ENCODE measurements at regions not wholly inside any gene's neighbourhood (a gene's known extent, or its start where the extent isn't known, plus 50 kb on each side); places are given as distances from the start of the nearest gene placed in this dataset.

DNA sequence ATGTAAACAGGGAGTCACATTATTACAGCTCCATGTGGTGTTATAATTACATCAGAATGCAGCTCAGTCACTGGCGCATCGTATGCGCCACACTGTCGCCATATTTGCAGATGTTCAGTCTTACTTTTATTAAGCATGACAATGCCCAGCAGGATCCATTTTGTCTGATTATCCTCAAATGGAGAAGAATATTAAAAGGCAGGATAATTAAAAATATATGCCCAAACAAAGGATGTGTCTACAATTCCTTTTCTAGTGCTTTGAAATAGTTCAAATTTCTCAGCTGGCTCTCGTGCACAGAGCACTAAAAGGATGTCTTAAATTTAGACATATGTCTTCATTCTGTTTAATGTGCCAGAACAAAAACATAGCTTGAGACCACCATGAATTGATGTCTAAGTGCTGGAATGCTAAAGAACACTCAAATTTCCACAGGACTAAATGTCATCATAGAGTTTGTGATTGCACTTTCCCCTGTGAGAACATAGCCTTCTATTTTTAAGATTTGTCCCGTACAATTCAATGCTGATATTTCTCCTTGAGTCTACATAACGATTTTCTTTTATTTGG lies 168.0 kb downstream of the DKK1 start:
- H3K9me3 ChIP-seq (ENCODE audit: control insufficient read depth in 4 of 4, low read length in 3 of 4) = no peaks in the 10 kb centered on the region
- no peak overlapping the region for H3K4me3 ChIP-seq (ENCODE audit: low read depth in 1 of 3, low read length in 3 of 3)
- no peak for DNase-seq (ENCODE audit: low spot score)
- no peaks in the 10 kb centered on the region for H3K36me3 ChIP-seq (ENCODE audit: control insufficient read depth in 4 of 4, insufficient read depth in 3 of 4, low read depth in 1 of 4, low read length in 3 of 4)
- no peaks in the 10 kb centered on the region for H3K4me1 ChIP-seq (ENCODE audit: control insufficient read depth in 4 of 4, insufficient read depth in 4 of 4, low read length in 3 of 4)
- 87% methylated on average over 7 of the region's 7 CpGs for WGBS
- TF ChIP-seq RXRA (IDR thresholded peaks at IDR 0.05) (no peak), FOXA2 (IDR thresholded peaks at IDR 0.05) (no peak), FOXA1 (IDR thresholded peaks at IDR 0.05) (no peak), JUND (IDR thresholded peaks at IDR 0.05) (no peak), TAF1 (conservative IDR thresholded peaks at IDR 0.05) (no peak), YY1 (IDR thresholded peaks at IDR 0.05) (no peak)
- TF ChIP-seq, protein P1, sequence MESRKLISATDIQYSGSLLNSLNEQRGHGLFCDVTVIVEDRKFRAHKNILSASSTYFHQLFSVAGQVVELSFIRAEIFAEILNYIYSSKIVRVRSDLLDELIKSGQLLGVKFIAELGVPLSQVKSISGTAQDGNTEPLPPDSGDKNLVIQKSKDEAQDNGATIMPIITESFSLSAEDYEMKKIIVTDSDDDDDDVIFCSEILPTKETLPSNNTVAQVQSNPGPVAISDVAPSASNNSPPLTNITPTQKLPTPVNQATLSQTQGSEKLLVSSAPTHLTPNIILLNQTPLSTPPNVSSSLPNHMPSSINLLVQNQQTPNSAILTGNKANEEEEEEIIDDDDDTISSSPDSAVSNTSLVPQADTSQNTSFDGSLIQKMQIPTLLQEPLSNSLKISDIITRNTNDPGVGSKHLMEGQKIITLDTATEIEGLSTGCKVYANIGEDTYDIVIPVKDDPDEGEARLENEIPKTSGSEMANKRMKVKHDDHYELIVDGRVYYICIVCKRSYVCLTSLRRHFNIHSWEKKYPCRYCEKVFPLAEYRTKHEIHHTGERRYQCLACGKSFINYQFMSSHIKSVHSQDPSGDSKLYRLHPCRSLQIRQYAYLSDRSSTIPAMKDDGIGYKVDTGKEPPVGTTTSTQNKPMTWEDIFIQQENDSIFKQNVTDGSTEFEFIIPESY (IDR thresholded peaks at IDR 0.05) = no peak
- TF ChIP-seq, protein P2, sequence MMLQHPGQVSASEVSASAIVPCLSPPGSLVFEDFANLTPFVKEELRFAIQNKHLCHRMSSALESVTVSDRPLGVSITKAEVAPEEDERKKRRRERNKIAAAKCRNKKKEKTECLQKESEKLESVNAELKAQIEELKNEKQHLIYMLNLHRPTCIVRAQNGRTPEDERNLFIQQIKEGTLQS (IDR thresholded peaks at IDR 0.05) = no peak
- no peak overlapping the region for H3K27ac ChIP-seq (ENCODE audit: low read depth in 1 of 2, low read length in 2 of 2)
- H3K9ac ChIP-seq (ENCODE audit: low read depth in 1 of 2, low read length in 2 of 2) = no peak overlapping the region
- no peaks in the 10 kb centered on the region for H3K27me3 ChIP-seq (ENCODE audit: control insufficient read depth in 4 of 4, insufficient read depth in 4 of 4, low read length in 3 of 4)

DNA sequence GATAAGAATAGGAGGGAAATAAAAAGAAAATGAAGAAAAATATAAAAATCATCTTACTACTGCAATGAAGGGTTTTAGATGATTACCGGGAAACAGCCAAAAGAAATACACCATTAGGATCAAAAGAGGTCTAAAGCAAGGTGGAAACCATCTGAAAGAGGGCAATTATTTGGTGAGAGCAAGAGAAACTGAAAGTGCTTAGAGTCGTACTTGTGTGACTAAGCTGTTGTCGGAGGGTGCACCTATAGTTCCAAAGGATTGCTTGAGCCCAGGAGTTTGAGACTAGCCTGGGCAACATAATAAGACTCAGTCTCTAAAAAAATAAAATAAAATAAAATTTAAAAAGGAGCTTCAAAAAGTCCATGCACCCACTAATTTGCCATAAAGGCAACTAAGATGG lies 169.5 kb downstream of the DKK1 start:
- 81% methylated on average over 3 of the region's 3 CpGs for WGBS
- Histone ChIP-seq H3K9ac (ENCODE audit: low read depth in 1 of 2, low read length in 2 of 2) (no peak overlapping the region), H3K36me3 (ENCODE audit: control insufficient read depth in 4 of 4, insufficient read depth in 3 of 4, low read depth in 1 of 4, low read length in 3 of 4) (no peaks in the 10 kb centered on the region), H3K4me3 (ENCODE audit: low read depth in 1 of 3, low read length in 3 of 3) (no peak overlapping the region), H3K9me3 (ENCODE audit: control insufficient read depth in 4 of 4, low read length in 3 of 4) (no peaks in the 10 kb centered on the region), H3K27ac (ENCODE audit: low read depth in 1 of 2, low read length in 2 of 2) (no peak overlapping the region), H3K27me3 (ENCODE audit: control insufficient read depth in 4 of 4, insufficient read depth in 4 of 4, low read length in 3 of 4) (no peaks in the 10 kb centered on the region), H3K4me1 (ENCODE audit: control insufficient read depth in 4 of 4, insufficient read depth in 4 of 4, low read length in 3 of 4) (no peaks in the 10 kb centered on the region)
- DNase-seq (ENCODE audit: low spot score) = no peak
- TF ChIP-seq HNF4G (IDR thresholded peaks at IDR 0.05) (no peak), NR2F2 (IDR thresholded peaks at IDR 0.05) (no peak), EGR1 (IDR thresholded peaks at IDR 0.05; ENCODE audit: low read depth in 2 of 2) (no peak), RXRA (IDR thresholded peaks at IDR 0.05) (no peak), HNF4A (conservative IDR thresholded peaks at IDR 0.05) (no peak)

DNA sequence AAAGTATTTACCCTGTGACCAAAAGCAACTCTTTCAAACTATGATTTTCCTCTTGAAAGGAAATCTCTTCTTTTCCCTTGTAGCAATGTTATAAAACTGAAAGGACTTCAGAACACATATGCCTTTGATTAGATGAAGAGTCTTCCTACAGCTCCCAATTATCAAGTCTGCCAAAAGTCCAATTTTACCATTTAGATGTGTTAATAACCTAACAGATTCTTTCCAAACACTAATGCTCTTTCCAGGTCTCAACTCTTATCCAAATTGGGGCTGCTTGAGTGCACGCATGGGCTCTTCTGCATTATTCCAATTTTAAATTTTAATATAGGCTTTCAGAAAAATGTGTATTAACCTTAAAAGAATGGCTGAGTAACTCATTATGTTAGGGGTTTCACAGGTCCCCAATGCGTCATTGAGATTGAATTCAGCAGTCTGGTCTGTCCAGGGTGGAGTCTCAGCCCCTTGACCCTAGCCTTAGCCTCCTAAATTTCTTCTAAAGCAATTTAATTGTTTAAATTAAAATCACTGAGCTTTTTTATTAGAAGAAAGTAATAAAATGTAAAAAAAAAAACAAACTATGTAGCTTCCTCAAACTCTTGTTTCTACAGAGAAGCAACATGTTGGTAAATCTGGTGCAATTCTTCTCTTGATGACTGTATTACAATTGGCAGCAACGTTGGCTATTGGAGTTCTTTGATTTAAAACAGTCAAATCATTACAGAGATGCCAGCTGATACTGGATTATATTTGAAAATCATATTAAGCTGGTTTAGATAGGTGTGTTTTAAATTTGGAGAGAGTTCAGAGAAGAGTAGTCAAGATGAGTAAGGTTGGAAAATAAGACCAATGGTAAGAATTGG lies 170.4 kb downstream of the DKK1 start:
- H3K4me1 ChIP-seq (ENCODE audit: control insufficient read depth in 4 of 4, insufficient read depth in 4 of 4, low read length in 3 of 4) = no peaks in the 10 kb centered on the region
- no peaks in the 10 kb centered on the region for H3K36me3 ChIP-seq (ENCODE audit: control insufficient read depth in 4 of 4, insufficient read depth in 3 of 4, low read depth in 1 of 4, low read length in 3 of 4)
- DNase-seq (ENCODE audit: low spot score) = no peak
- H3K9ac ChIP-seq (ENCODE audit: low read depth in 1 of 2, low read length in 2 of 2) = no peak overlapping the region
- H3K4me3 ChIP-seq (ENCODE audit: low read depth in 1 of 3, low read length in 3 of 3) = no peak overlapping the region
- 75% methylated on average over 3 of the region's 3 CpGs for WGBS
- no peak overlapping the region for H3K27ac ChIP-seq (ENCODE audit: low read depth in 1 of 2, low read length in 2 of 2)
- no peaks in the 10 kb centered on the region for H3K9me3 ChIP-seq (ENCODE audit: control insufficient read depth in 4 of 4, low read length in 3 of 4)
- TF ChIP-seq SP1 (IDR thresholded peaks at IDR 0.05) (no peak), FOXA2 (IDR thresholded peaks at IDR 0.05) (no peak)
- H3K27me3 ChIP-seq (ENCODE audit: control insufficient read depth in 4 of 4, insufficient read depth in 4 of 4, low read length in 3 of 4) = no peaks in the 10 kb centered on the region
